Activated T-helper 2 cell treated with anti-CD3 and anti-CD28 coated beads, Interferon-gamma antibody, Interleukin-2, Interleukin-4, amounts not matched to agents 10 μg/mL and 5 μg/mL and 100 μg/mL, durations not matched to agents 14 hours and 24 hours and 36 hours (primary cell): ENCODE measurements at regions not wholly inside any gene's neighbourhood (a gene's known extent, or its start where the extent isn't known, plus 50 kb on each side); places are given as distances from the start of the nearest gene placed in this dataset.

ENCODE experiments used
- DNase-seq: peaks from one replicate; pipeline ENCODE4 v3.0.0; 2021; ENCODE audit warnings: low spot score
- H3K27ac Mint-ChIP-seq: one replicate; pipeline ENCODE4 v1.8.0; 2021; ENCODE audit warnings: mixed read lengths
- H3K27me3 Mint-ChIP-seq: one replicate; pipeline ENCODE4 v1.8.0; 2021; ENCODE audit warnings: low read depth, mixed read lengths
- H3K36me3 Mint-ChIP-seq: one replicate; pipeline ENCODE4 v1.8.0; 2021; ENCODE audit warnings: low read depth, mixed read lengths
- H3K4me1 Mint-ChIP-seq: one replicate; pipeline ENCODE4 v1.8.0; 2021; ENCODE audit warnings: low read depth, mixed read lengths
- H3K4me3 Mint-ChIP-seq: one replicate; pipeline ENCODE4 v1.8.0; 2021; ENCODE audit warnings: low read depth, mild to moderate bottlenecking, moderate library complexity, mixed read lengths
- H3K9me3 Mint-ChIP-seq: one replicate; pipeline ENCODE4 v1.8.0; 2021; ENCODE audit warnings: mixed read lengths
- intact Hi-C: fragments of 100-400 bp; cut with micrococcal nuclease; formaldehyde crosslinking; loops from one replicate; pipeline ENCODE4 v1.15.1; 2023

DNA sequence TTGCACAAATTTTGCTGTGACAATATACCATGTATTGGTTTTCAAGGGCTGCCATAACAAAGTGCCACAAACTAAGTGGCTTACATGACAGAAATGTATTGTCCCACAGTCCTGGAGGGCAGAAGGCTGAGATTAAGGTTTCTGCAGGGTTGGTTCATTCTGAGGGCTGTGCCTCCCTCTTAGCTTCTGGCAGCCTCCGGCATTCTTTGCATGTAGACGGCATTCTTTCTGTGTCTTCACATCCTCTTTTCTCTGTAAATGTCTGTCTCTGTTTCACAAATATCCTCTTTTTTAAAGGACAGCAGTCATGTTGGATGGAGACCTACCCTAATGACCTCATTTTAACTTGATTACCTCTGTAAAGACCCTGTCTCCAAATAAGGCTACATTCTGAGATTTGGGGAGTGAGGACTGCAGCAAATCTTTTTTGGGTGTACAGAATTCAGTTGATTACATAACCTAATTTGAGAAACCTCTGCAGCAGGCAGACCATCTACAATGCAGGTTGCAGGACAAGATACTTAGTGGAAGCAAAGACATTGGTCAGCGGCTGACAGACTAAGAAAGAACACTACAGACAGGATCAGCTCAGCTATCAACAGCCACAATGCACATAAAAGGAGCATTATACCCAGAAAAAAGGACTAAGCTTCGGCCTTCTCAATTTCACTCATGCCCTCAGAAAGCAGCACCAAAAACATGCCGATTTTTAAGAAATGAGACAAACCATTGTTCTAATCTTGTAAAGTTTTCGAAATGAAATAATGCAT is 84.6 kb upstream of the FAM3C start:
- Mint-ChIP-seq H3K27ac (no peak overlapping the region), H3K36me3 (no peaks in the 10 kb centered on the region), H3K4me3 (no peak overlapping the region), H3K9me3 (no peaks in the 10 kb centered on the region), H3K27me3 (peaks cover 2% of the 10 kb centered on the region), H3K4me1 (peaks cover 6% of the 10 kb centered on the region)
- DNase-seq = no peak
- intact Hi-C loops = no loop called here

DNA sequence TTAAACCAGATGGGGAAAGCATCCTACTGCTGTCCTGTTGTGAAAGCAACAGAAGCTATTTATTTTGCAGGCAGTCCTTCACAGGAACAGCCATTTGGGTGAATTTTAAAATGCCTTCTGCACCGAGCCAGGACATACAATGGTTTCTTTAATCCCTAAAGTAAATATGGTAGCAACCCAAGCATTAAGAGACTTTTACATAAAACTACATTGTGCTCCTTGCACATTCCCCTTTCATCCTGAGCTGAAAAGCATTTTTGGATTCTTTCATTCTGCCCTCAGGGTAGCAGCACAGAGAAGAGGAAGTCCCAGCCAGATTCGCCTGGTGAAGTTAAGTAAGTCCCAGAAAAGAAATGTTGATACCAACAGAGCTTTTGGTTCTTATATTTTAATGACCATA is 84.0 kb upstream of the FAM3C start:
- H3K9me3 Mint-ChIP-seq = no peaks in the 10 kb centered on the region
- H3K27me3 Mint-ChIP-seq = peaks cover 2% of the 10 kb centered on the region
- H3K36me3 Mint-ChIP-seq = no peaks in the 10 kb centered on the region
- intact Hi-C loops = no loop called here
- peaks cover 6% of the 10 kb centered on the region for H3K4me1 Mint-ChIP-seq
- no peak for DNase-seq
- H3K4me3 Mint-ChIP-seq = no peak overlapping the region
- H3K27ac Mint-ChIP-seq = no peak overlapping the region

DNA sequence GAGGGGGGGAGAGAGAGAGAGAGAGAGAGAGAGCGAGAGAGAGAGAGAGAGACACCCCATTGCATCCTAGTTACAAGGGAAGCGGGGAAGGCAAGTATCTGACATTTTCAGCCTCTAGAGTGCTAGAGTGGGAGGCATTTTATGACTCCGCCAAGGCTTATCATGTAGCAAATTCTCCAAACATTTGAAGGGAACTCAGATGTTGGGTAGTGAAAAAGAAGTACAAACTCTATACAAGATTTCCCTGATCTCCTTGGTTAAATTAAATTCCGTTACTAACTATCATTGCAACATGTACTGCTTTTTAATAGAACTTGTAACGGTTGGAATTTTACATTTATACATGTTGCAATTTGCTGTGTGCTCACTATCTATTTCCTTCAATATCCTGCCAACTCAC is 83.4 kb upstream of the FAM3C start:
- DNase-seq = no peak
- H3K4me1 Mint-ChIP-seq = peaks cover 6% of the 10 kb centered on the region
- H3K9me3 Mint-ChIP-seq = no peaks in the 10 kb centered on the region
- intact Hi-C loops = no loop called here
- H3K4me3 Mint-ChIP-seq = no peak overlapping the region
- H3K27me3 Mint-ChIP-seq = peaks cover 2% of the 10 kb centered on the region
- no peak overlapping the region for H3K27ac Mint-ChIP-seq
- H3K36me3 Mint-ChIP-seq = no peaks in the 10 kb centered on the region

DNA sequence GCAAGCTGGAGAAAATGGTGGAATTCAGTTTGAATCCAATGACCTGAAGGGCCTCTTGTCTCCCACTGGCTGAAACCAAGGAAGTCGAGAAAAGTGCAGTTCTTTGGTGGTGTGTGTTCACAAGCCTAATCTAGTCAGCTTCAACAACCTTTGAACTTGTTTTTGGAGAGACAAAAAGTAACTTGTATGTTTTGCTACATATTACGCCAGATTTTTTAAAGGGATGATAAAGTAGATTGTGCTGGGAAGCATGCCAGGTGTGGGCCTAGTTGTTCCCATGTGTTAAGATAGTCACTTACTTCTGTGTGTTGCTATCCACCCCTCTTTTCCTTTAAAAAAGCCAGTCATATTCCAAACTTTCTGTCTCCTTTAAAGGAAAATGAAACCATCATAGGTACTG is 79.7 kb upstream of the FAM3C start:
- Mint-ChIP-seq H3K4me3 (no peak overlapping the region), H3K27me3 (peaks cover 4% of the 10 kb centered on the region), H3K27ac (no peak overlapping the region), H3K4me1 (no peaks in the 10 kb centered on the region), H3K9me3 (no peaks in the 10 kb centered on the region), H3K36me3 (no peaks in the 10 kb centered on the region)
- intact Hi-C loops = no loop called here
- no peak for DNase-seq

GRCh38 chr7:121474301-121474673 is 78.2 kb upstream of the FAM3C start:
- no peaks in the 10 kb centered on the region for H3K36me3 Mint-ChIP-seq
- no peaks in the 10 kb centered on the region for H3K4me1 Mint-ChIP-seq
- peaks cover 2% of the 10 kb centered on the region for H3K27me3 Mint-ChIP-seq
- no peak for DNase-seq
- intact Hi-C loops = no loop called here
- no peak overlapping the region for H3K27ac Mint-ChIP-seq
- no peaks in the 10 kb centered on the region for H3K9me3 Mint-ChIP-seq
- no peak overlapping the region for H3K4me3 Mint-ChIP-seq

GRCh38 chr7:121473645-121474300 is 77.7 kb upstream of the FAM3C start:
- Mint-ChIP-seq H3K27ac (no peak overlapping the region), H3K4me1 (no peaks in the 10 kb centered on the region), H3K27me3 (peaks cover 2% of the 10 kb centered on the region), H3K9me3 (no peaks in the 10 kb centered on the region), H3K4me3 (no peak overlapping the region), H3K36me3 (no peaks in the 10 kb centered on the region)
- intact Hi-C loops = no loop called here
- DNase-seq = no peak

DNA sequence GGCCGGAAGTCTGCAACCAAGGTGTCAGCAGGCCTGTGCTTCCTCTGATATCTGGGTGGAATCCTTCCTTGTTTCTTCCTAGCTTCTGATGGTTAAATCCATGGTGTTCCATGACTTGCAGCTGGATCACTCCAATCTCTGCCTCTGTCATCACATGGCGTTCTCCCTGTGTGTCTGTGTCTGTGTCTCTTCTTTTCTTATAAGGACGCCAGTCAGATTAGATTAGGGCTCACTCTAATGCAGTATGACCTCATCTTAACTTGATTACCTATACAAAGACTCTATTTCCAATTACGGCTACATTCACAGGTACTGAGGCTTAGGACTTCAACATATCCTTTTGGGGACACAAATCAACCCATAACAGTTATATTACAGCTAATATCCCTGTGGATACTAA is 70.3 kb upstream of the FAM3C start:
- no peak overlapping the region for H3K4me3 Mint-ChIP-seq
- H3K27me3 Mint-ChIP-seq = peaks cover 2% of the 10 kb centered on the region
- H3K27ac Mint-ChIP-seq = no peak overlapping the region
- no peak for DNase-seq
- no peaks in the 10 kb centered on the region for H3K4me1 Mint-ChIP-seq
- intact Hi-C loops = no loop called here
- H3K9me3 Mint-ChIP-seq = no peaks in the 10 kb centered on the region
- H3K36me3 Mint-ChIP-seq = peaks cover 3% of the 10 kb centered on the region

DNA sequence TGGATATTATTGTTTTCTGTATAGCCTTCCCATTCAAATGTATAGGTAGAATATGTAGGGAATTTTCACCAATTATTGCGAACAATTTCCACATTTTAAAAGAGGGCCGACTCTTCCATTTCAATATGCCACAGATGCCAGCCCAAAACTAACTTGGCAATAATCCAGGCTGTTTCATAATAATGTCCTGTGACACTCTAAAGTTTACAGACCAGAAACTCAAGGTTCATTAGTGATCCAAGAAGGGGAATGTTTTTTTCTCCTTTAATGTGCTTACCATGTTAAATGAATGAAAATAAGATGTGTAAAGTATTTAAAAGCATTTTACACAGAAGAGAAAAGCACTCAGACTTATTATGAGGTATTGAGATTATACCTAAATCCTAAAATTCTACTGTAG is 63.0 kb upstream of the FAM3C start:
- H3K27me3 Mint-ChIP-seq = peaks cover 11% of the 10 kb centered on the region
- H3K4me1 Mint-ChIP-seq = peaks cover 3% of the 10 kb centered on the region
- no peak overlapping the region for H3K4me3 Mint-ChIP-seq
- H3K9me3 Mint-ChIP-seq = no peaks in the 10 kb centered on the region
- H3K27ac Mint-ChIP-seq = no peak overlapping the region
- no peak for DNase-seq
- intact Hi-C loops = no loop called here
- no peaks in the 10 kb centered on the region for H3K36me3 Mint-ChIP-seq

- peaks cover 3% of the 10 kb centered on the region for H3K9me3 Mint-ChIP-seq
- intact Hi-C loops = no loop called here
- no peaks in the 10 kb centered on the region for H3K36me3 Mint-ChIP-seq
- peaks cover 4% of the 10 kb centered on the region for H3K4me1 Mint-ChIP-seq
- no peak for DNase-seq
- H3K4me3 Mint-ChIP-seq = no peak overlapping the region
- no peak overlapping the region for H3K27ac Mint-ChIP-seq
- H3K27me3 Mint-ChIP-seq = peaks cover 11% of the 10 kb centered on the region
These were observed 60.8 kb upstream of the FAM3C start for GRCh38 chr7:121456785-121457359.

DNA sequence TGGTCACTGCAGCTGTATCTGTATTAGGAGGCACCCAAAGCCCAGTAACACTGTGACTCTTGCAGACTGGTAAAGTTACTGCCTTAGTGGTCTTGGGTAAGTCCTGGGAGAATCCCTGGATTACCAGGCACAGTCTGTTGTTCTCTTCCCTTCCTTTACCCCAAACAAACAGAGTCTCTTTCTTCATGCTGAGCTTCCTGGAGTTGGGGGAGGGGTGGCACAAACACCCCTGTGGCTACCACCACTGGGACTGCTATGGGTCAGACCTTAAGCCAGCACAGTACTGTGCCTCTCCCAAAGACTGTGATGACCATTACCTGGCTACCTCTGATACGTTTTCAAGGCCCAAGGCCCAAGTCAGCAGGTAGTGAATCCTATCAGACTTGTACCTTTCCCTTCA is 59.9 kb upstream of the FAM3C start:
- Mint-ChIP-seq H3K4me1 (peaks cover 4% of the 10 kb centered on the region), H3K36me3 (no peaks in the 10 kb centered on the region), H3K27ac (no peak overlapping the region), H3K4me3 (no peak overlapping the region), H3K9me3 (peaks cover 3% of the 10 kb centered on the region), H3K27me3 (peaks cover 10% of the 10 kb centered on the region)
- intact Hi-C loops = no loop called here
- DNase-seq = no peak

DNA sequence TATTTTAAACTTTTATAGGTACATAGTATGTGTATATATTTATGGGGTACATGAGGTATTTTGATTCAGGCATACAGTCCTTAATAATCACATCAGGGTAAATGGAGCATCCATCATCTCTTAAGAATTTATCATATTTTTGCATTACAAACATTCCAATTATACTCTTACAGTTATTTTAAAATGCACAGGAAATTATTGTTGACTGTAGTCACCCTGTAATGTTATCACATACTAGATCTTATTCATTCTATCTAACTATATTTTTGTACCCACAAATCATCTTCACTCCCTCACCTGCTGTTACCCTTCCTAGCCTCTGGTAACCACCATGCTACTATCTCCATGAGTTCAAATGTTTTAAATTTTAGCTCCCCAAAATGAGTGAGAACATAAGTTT is 56.3 kb upstream of the FAM3C start:
- no peak overlapping the region for H3K27ac Mint-ChIP-seq
- no peak for DNase-seq
- no peaks in the 10 kb centered on the region for H3K36me3 Mint-ChIP-seq
- peaks cover 6% of the 10 kb centered on the region for H3K4me1 Mint-ChIP-seq
- peaks cover 3% of the 10 kb centered on the region for H3K27me3 Mint-ChIP-seq
- intact Hi-C loops = no loop called here
- no peak overlapping the region for H3K4me3 Mint-ChIP-seq
- H3K9me3 Mint-ChIP-seq = peaks cover 3% of the 10 kb centered on the region

GRCh38 chr7:121451367-121452094 is 55.4 kb upstream of the FAM3C start:
- peaks cover 3% of the 10 kb centered on the region for H3K9me3 Mint-ChIP-seq
- H3K27ac Mint-ChIP-seq = no peak overlapping the region
- peaks cover 3% of the 10 kb centered on the region for H3K27me3 Mint-ChIP-seq
- intact Hi-C loops = no loop called here
- H3K36me3 Mint-ChIP-seq = no peaks in the 10 kb centered on the region
- no peak for DNase-seq
- no peak overlapping the region for H3K4me3 Mint-ChIP-seq
- H3K4me1 Mint-ChIP-seq = peaks cover 6% of the 10 kb centered on the region
